Gastrocnemius medialis (tissue), 4 donors: ENCODE measurements at regions not wholly inside any gene's neighbourhood (a gene's known extent, or its start where the extent isn't known, plus 50 kb on each side); places are given as distances from the start of the nearest gene placed in this dataset.

ENCODE experiments used
- CTCF ChIP-seq, 5 experiments: fragments of 450-650 bp in 3 of 5; fragments of 200-600 bp in 2 of 5; sonication (generic) in 2 of 5; IDR thresholded peaks in 4 of 5; conservative IDR thresholded peaks in 1 of 5; 1 replicate in 4 of 5; 2 replicates in 1 of 5; pipeline ENCODE4 v1.5.1; 2016 to 2019; ENCODE audit warnings: antibody characterized with exemption in 5 of 5, mild to moderate bottlenecking in 3 of 5, moderate library complexity in 3 of 5
- POLR2A ChIP-seq, 2 donors: fragments of 450-650 bp; IDR thresholded peaks; one replicate each; pipeline ENCODE4 v1.6.1; 2017; ENCODE audit warnings: antibody characterized with exemption in 2 of 2, mild to moderate bottlenecking in 2 of 2, moderate library complexity in 2 of 2

GRCh38 chr14:89498878-89499277 lies 81.8 kb upstream of the FOXN3 start:
- TF ChIP-seq CTCF (IDR thresholded peaks at IDR 0.05 in 4 of 5, conservative IDR thresholded peaks at IDR 0.05 in 1 of 5) (no peak), POLR2A (IDR thresholded peaks at IDR 0.05) (no peak)
